ENCODE measurements at regions not wholly inside any gene's neighbourhood (a gene's known extent, or its start where the extent isn't known, plus 50 kb on each side); places are given as distances from the start of the nearest gene placed in this dataset.

- Histone ChIP-seq H3K36me3 (ENCODE audit: low read depth) (no peaks in the 10 kb centered on the region), H3K27ac (ENCODE audit: poor library complexity, severe bottlenecking) (no peak overlapping the region), H3K27me3 (ENCODE audit: insufficient read depth, poor library complexity, severe bottlenecking) (no peaks in the 10 kb centered on the region), H3K4me3 (ENCODE audit: severe bottlenecking) (no peak overlapping the region), H3K4me1 (ENCODE audit: insufficient read depth, poor library complexity, severe bottlenecking) (peaks cover 17% of the 10 kb centered on the region), H3K9me3 (ENCODE audit: severe bottlenecking) (no peaks in the 10 kb centered on the region)
- TF ChIP-seq CTCF (IDR thresholded peaks at IDR 0.05; ENCODE audit: poor library complexity, severe bottlenecking): no peak
- ATAC-seq (ENCODE audit: low read depth) (no peak), DNase-seq (ENCODE audit: low spot score) (no peak)
These were observed 610.9 kb upstream of the CITED2 start for GRCh38 chr6:139985236-139985815.

GRCh38 chr6:139984317-139984716 is 609.9 kb upstream of the CITED2 start:
- Histone ChIP-seq H3K36me3 (ENCODE audit: low read depth) (no peaks in the 10 kb centered on the region), H3K9me3 (ENCODE audit: severe bottlenecking) (no peaks in the 10 kb centered on the region), H3K4me3 (ENCODE audit: severe bottlenecking) (no peak overlapping the region), H3K4me1 (ENCODE audit: insufficient read depth, poor library complexity, severe bottlenecking) (peaks cover 17% of the 10 kb centered on the region), H3K27me3 (ENCODE audit: insufficient read depth, poor library complexity, severe bottlenecking) (no peaks in the 10 kb centered on the region), H3K27ac (ENCODE audit: poor library complexity, severe bottlenecking) (no peak overlapping the region)
- ATAC-seq (ENCODE audit: low read depth): no peak
- DNase-seq (ENCODE audit: low spot score): no peak
- no peak for TF ChIP-seq CTCF (IDR thresholded peaks at IDR 0.05; ENCODE audit: poor library complexity, severe bottlenecking)

GRCh38 chr6:139983555-139984276 is 609.3 kb upstream of the CITED2 start:
- DNase-seq (ENCODE audit: low spot score): no peak
- Histone ChIP-seq H3K4me1 (ENCODE audit: insufficient read depth, poor library complexity, severe bottlenecking) (peaks cover 17% of the 10 kb centered on the region), H3K36me3 (ENCODE audit: low read depth) (no peaks in the 10 kb centered on the region), H3K27ac (ENCODE audit: poor library complexity, severe bottlenecking) (no peak overlapping the region), H3K27me3 (ENCODE audit: insufficient read depth, poor library complexity, severe bottlenecking) (no peaks in the 10 kb centered on the region), H3K4me3 (ENCODE audit: severe bottlenecking) (no peak overlapping the region), H3K9me3 (ENCODE audit: severe bottlenecking) (no peaks in the 10 kb centered on the region)
- no peak for ATAC-seq (ENCODE audit: low read depth)
- no peak for TF ChIP-seq CTCF (IDR thresholded peaks at IDR 0.05; ENCODE audit: poor library complexity, severe bottlenecking)

GRCh38 chr6:139982652-139983295 is 608.3 kb upstream of the CITED2 start:
- no peaks in the 10 kb centered on the region for H3K27me3 ChIP-seq (ENCODE audit: insufficient read depth, poor library complexity, severe bottlenecking)
- TF ChIP-seq CTCF (IDR thresholded peaks at IDR 0.05; ENCODE audit: poor library complexity, severe bottlenecking): no peak
- no peak overlapping the region for H3K4me3 ChIP-seq (ENCODE audit: severe bottlenecking)
- DNase-seq (ENCODE audit: low spot score) (no peak), ATAC-seq (ENCODE audit: low read depth) (no peak)
- H3K9me3 ChIP-seq (ENCODE audit: severe bottlenecking): no peaks in the 10 kb centered on the region
- peaks cover 25% of the 10 kb centered on the region for H3K4me1 ChIP-seq (ENCODE audit: insufficient read depth, poor library complexity, severe bottlenecking)
- H3K27ac ChIP-seq (ENCODE audit: poor library complexity, severe bottlenecking): peak overlapping the region; percentile 49
- no peaks in the 10 kb centered on the region for H3K36me3 ChIP-seq (ENCODE audit: low read depth)

Data from RWPE2 (cell line).